ENCODE measurements at regions not wholly inside any gene's neighbourhood (a gene's known extent, or its start where the extent isn't known, plus 50 kb on each side); places are given as distances from the start of the nearest gene placed in this dataset.
A peak's percentile ranks its signal among the peaks of the same experiment; 100 is the strongest.

- no peaks in the 10 kb centered on the region for H3K4me1 Mint-ChIP-seq (ENCODE audit: low read depth)
Measured at GRCh38 chr16:51374346-51374745, 223.3 kb upstream of the SALL1 start.

GRCh38 chr16:51365715-51366114, 214.6 kb upstream of the SALL1 start:
- H3K27me3 Mint-ChIP-seq: peaks cover 7% of the 10 kb centered on the region
- H3K4me1 Mint-ChIP-seq (ENCODE audit: low read depth): no peaks in the 10 kb centered on the region
- H3K4me3 Mint-ChIP-seq (ENCODE audit: low read depth): no peak overlapping the region
- no peak for TF ChIP-seq CTCF (IDR thresholded peaks at IDR 0.05; ENCODE audit: unreplicated experiment)
- H3K27ac Mint-ChIP-seq: no peak overlapping the region
- H3K9me3 Mint-ChIP-seq (ENCODE audit: low read depth): no peaks in the 10 kb centered on the region
- DNase-seq (ENCODE audit: low spot score, unreplicated experiment): no peak
- no peaks in the 10 kb centered on the region for H3K36me3 Mint-ChIP-seq (ENCODE audit: insufficient read depth)

More at GRCh38 chr16:51374346-51374745, 223.3 kb upstream of the SALL1 start:
- no peak overlapping the region for H3K27ac Mint-ChIP-seq
- no peak overlapping the region for H3K4me3 Mint-ChIP-seq (ENCODE audit: low read depth)
- no peak for TF ChIP-seq CTCF (IDR thresholded peaks at IDR 0.05; ENCODE audit: unreplicated experiment)
- peaks cover 14% of the 10 kb centered on the region for H3K27me3 Mint-ChIP-seq
- no peak for DNase-seq (ENCODE audit: low spot score, unreplicated experiment)
- H3K9me3 Mint-ChIP-seq (ENCODE audit: low read depth): no peaks in the 10 kb centered on the region
- no peaks in the 10 kb centered on the region for H3K36me3 Mint-ChIP-seq (ENCODE audit: insufficient read depth)

GRCh38 chr16:51359141-51359955, 208.3 kb upstream of the SALL1 start:
- Mint-ChIP-seq H3K27ac (peak overlapping the region; percentile 82), H3K4me1 (ENCODE audit: low read depth) (peaks cover 8% of the 10 kb centered on the region), H3K36me3 (ENCODE audit: insufficient read depth) (no peaks in the 10 kb centered on the region), H3K9me3 (ENCODE audit: low read depth) (no peaks in the 10 kb centered on the region), H3K27me3 (peaks cover 11% of the 10 kb centered on the region), H3K4me3 (ENCODE audit: low read depth) (no peak overlapping the region)
- no peak for DNase-seq (ENCODE audit: low spot score, unreplicated experiment)
- no peak for TF ChIP-seq CTCF (IDR thresholded peaks at IDR 0.05; ENCODE audit: unreplicated experiment)

GRCh38 chr16:51357839-51358238, 206.8 kb upstream of the SALL1 start:
- H3K4me1 Mint-ChIP-seq (ENCODE audit: low read depth): peaks cover 8% of the 10 kb centered on the region
- TF ChIP-seq CTCF (IDR thresholded peaks at IDR 0.05; ENCODE audit: unreplicated experiment): no peak
- DNase-seq (ENCODE audit: low spot score, unreplicated experiment): no peak
- H3K27me3 Mint-ChIP-seq: peaks cover 11% of the 10 kb centered on the region
- no peak overlapping the region for H3K4me3 Mint-ChIP-seq (ENCODE audit: low read depth)
- no peaks in the 10 kb centered on the region for H3K9me3 Mint-ChIP-seq (ENCODE audit: low read depth)
- no peak overlapping the region for H3K27ac Mint-ChIP-seq
- no peaks in the 10 kb centered on the region for H3K36me3 Mint-ChIP-seq (ENCODE audit: insufficient read depth)

GRCh38 chr16:51355875-51356274, 204.8 kb upstream of the SALL1 start:
- no peak for TF ChIP-seq CTCF (IDR thresholded peaks at IDR 0.05; ENCODE audit: unreplicated experiment)
- no peak overlapping the region for H3K4me3 Mint-ChIP-seq (ENCODE audit: low read depth)
- H3K27me3 Mint-ChIP-seq: peaks cover 16% of the 10 kb centered on the region
- no peak for DNase-seq (ENCODE audit: low spot score, unreplicated experiment)
- peaks cover 8% of the 10 kb centered on the region for H3K4me1 Mint-ChIP-seq (ENCODE audit: low read depth)
- H3K36me3 Mint-ChIP-seq (ENCODE audit: insufficient read depth): no peaks in the 10 kb centered on the region
- H3K9me3 Mint-ChIP-seq (ENCODE audit: low read depth): no peaks in the 10 kb centered on the region
- H3K27ac Mint-ChIP-seq: no peak overlapping the region
